22Rv1 (cell line): ENCODE measurements at regions not wholly inside any gene's neighbourhood (a gene's known extent, or its start where the extent isn't known, plus 50 kb on each side); places are given as distances from the start of the nearest gene placed in this dataset.

Experiments
- CTCF ChIP-seq: fragments of 450-650 bp; IDR thresholded peaks from 2 replicates; pipeline ENCODE4 v1.5.1; 2017; ENCODE audit warnings: mild to moderate bottlenecking
- ZFX ChIP-seq: fragments of 450-650 bp; IDR thresholded peaks from 2 replicates; pipeline ENCODE4 v1.6.1; 2017; ENCODE audit warnings: antibody characterized with exemption, borderline replicate concordance

DNA sequence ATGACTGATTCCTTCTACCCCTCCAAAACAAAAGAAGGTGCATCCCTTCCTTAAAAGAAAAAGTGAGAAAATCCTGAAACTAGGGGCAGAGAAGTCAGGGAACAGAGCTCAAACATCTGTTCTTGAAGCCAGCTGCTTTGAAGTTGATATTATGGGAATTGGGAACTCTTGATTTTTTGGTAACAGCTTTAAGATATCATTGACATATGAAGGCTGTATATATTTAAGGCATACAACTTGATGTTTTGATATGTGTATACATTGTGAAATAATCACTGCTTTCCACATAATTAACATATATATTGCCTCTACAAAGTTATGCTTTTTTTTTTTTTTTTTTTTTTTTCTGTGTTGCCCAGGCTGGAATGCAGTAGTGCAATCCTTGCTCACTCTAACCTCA lies 117.1 kb downstream of the AKAP11 start:
- no peak for TF ChIP-seq CTCF
- TF ChIP-seq ZFX = no peak
